SK-N-DZ (cell line): ENCODE measurements at regions not wholly inside any gene's neighbourhood (a gene's known extent, or its start where the extent isn't known, plus 50 kb on each side); places are given as distances from the start of the nearest gene placed in this dataset.
"Not testable (repeated sequence)": the region's sequence is repeated elsewhere in the genome, so short reads cannot be mapped to it uniquely, and the experiment has no call there.

Experiments used
- DNase-seq: peaks from one replicate; pipeline ENCODE4 v3.0.0-alpha.2; 2015; ENCODE audit warnings: low spot score

DNA sequence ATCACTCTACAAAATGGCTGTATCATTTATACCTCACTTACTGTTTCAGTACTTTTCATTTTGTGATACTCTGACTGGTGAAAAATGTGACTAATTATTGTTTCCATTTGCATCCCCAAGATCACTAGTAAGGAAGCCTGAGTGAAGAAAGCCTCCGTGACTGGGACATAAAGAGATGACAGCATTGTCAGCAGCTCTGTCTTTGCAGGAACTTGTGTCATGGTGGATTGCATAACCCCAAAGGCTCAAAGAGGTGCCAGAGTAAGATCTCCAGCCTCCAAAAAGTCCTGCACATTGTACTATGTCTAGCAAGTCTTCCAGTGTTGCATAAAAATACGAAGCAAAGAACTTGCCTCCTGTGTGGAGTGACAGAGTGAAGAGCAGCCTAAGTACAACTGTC, 187.5 kb upstream of the CRIM1 start:
- no peak for DNase-seq

DNA sequence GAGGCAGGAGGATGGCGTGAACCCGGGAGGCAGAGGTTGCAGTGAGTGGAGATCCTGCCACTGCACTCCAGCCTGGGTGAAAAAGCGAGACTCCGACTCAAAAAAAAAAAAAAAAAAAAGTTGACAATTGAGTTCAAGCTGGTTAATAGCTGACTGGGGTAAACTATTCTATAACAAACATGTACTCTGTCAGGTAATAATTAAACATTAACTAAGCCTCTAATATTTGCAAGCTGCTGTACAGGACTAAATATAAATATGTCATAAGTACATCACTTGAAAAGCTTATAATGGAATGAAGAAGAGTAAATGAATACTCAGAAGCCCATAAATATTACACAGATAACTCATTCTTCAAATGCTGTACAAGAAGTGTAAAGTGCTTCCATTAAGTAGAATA, 190.4 kb upstream of the CRIM1 start:
- DNase-seq: no peak

- DNase-seq: no peak
Observed at GRCh38 chr2:36163520-36164254, 191.9 kb upstream of the CRIM1 start.

GRCh38 chr2:36157093-36157492, 198.5 kb upstream of the CRIM1 start:
- not testable (repeated sequence) for DNase-seq

DNA sequence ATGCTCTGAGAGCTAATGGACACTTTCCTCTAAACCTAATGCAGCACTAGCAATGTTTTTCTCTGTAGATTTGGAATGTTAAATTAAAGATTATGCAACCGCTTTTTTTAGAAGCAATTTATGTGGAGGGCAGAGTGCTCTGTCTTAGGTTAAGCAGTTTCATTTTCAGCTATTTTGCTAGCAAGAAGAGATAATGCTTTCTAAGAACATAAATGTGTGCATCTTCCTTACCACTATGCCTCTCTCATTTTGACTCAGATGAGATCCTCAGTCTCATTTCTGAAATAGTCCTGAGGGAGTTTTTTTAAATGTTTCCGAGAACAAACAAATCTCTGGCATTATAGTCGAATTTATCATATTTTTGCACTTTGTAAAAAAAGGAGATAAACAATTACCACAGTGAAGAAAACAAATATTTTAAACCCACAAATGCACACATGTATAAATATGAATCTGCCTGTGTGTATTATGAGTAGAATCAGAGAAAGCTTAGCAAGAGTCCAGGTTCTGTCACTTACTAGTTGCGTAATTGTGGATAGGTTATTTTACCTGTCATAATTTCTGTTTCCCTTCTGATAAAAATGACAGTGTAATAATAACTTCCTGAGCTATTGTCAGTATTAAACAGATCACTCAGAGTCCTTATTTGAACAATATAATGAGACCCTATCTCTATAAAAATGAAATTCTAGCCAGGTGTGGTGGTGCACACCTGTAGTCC, 207.7 kb upstream of the CRIM1 start:
- DNase-seq: no peak

- DNase-seq: no peak
Observed at GRCh38 chr2:36146765-36147164, 208.8 kb upstream of the CRIM1 start.

DNA sequence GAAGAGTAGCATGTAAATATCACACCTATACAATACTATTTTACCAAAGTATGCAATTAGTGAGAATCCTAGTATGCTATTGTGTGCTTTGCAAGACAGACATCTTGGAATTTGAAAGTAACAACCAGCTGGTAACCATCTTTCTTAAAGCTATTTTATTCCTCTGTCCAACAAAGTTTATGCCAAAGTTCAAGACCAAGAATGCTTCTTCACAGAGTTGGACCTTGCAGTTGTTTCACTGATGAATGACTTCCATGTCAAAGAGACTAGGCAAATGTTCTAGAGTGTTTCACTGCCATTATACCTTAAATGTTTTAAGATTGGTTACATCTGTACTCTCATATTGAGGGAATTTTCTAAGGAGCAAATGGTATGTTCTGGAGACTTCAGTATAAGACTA, 215.2 kb upstream of the CRIM1 start:
- no peak for DNase-seq

DNA sequence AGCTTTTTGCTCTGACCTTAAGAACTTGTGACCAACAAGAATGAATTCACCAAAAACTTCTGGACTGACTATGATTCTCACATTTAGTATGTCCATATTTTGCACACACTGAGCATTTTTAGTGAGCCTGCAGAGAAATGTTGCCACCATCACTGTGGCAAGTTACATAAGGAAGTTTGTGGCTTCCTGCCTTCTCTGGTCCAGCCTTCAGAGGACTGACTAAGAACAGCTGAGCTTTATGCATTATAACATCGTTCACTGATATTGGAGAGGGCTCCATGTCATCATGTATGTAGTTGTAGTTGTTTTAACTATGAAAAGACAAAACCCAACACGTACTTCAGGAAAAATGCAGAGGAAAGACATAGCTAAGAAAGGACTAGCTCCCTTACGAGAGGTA, 218.0 kb upstream of the CRIM1 start:
- no peak for DNase-seq

DNA sequence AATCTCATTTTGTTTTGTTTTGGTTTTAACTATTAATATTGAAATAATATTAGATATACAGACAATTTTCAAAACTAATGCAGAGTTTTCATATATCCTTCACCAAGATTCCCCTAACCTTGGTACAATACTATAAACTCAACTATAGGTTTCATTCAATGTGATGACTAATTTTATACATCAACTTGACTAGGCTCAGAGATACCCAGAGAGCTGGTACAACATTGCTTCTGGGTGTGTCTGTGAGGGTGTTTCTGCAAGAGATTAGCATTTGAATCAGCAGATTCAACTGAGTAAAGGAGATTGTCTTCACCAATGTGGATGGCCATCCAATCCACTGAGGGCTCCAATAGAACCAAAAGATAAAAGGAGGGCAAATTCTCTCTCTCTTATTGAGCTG, 221.3 kb upstream of the CRIM1 start:
- DNase-seq: no peak

- DNase-seq: no peak
Observed at GRCh38 chr2:36128359-36128758, 227.2 kb upstream of the CRIM1 start.

GRCh38 chr2:36125702-36126101, 229.9 kb upstream of the CRIM1 start:
- DNase-seq: no peak

GRCh38 chr2:36123995-36124394, 231.6 kb upstream of the CRIM1 start:
- no peak for DNase-seq

DNA sequence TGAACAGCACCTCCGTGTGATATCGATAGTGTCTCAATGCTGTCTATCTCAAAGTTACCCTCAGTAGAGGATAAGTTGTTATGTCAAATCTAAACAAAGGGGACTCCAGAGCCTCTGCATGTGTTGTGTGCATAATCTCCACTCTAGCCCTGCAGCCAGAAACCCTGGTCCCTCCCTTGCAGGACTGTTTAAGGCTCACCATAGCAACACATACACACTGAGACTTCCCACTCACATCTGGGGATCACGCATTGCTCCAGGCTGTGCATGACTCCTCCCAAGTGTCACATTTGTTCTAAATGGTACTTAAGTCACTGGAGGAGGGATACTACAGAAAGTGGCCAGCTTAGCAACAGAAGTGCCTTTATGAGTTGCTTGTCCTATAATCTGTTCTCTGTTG, 258.6 kb upstream of the CRIM1 start:
- DNase-seq: no peak

DNA sequence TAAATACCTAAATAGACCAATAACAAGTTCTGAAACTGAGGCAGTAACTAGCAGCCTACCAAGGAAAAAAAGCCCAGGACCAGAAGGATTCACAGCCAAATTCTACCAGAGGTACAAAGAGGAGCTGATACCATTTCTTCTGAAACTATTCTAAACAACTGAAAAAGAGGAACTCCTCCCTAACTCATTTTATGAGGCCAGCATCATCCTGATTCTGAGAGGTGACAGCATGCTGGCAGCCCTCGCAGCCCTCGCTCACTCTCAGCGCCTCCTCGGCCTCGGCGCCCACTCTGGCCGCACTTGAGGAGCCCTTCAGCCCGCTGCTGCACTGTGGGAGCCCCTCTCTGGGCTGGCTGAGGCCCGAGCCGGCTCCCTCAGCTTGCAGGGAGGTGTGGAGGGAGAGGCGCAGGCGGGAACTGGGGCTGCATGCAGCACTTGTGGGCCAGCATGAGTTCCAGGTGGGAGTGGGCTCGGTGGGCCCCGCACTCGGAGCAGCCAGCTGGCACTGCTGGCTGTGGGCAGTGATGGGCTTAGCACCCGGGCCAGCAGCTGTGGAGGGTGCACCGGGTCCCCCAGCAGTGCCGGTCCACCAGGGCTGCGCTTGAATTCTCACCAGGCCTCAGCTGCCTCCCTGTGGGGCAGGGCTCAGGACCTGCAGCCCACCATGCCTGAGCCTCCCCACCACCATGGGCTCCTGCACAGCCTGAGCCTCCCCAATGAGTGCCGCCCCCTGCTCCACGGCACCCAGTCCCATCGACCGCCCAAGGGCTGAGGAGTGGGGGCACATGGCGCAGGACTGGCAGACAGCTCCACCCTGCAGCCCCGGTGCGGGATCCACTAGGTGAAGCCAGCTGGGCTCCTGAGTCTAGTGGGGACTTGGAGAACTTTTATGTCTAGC, 263.5 kb upstream of the CRIM1 start:
- not testable (repeated sequence) for DNase-seq

DNA sequence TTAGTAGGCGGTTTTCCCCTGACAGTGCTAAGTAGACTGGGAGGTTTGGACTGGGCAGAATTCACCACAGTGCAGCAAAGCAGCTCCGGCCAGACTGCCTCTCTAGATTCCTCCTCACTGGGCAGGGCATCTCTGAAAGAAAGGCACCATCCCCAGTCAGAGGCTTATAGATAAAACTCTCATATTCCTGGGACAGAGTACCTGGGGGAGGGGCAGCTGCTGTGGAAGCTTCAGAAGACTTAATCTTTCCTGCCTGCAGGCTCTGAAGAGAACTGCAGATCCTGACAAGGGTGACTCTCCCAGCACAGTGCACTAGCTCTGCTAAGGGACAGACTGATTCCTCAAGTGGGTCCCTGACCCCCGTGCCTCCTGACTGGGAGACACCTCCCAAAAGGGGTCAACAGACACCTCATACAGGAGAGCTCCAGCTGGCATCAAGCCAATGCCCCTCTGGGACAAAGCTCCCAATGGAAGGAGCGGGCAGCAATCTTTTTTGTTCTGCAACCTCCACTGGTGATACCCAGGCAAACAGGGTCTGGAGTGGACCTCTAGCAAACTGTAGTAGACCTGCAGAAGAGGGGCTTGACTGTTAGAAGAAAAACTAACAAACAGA, 266.8 kb upstream of the CRIM1 start:
- DNase-seq: no peak

GRCh38 chr2:36087344-36087743, 268.2 kb upstream of the CRIM1 start:
- no peak for DNase-seq

DNA sequence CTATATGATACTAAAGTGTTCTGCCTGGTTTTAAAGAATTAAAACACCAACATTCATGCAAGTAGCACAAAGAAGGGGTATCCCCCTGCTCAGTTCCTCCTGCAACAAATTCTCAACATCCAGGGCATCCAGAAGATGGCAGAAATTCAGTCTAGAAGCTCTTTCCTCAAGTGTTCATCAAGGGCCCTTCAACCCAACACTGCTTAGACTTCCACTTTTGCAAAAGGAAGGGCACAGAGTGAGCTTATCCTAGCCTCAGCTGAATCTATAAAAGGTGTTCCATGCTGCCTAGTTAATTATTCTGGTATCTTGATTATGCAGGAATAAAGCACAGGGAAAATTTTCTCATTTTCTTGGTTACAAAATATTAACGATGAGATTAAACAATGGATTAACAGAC, 275.8 kb upstream of the CRIM1 start:
- no peak for DNase-seq

- DNase-seq: no peak
Observed at GRCh38 chr2:36074008-36074407, 281.6 kb upstream of the CRIM1 start.

GRCh38 chr2:36071698-36072097, 283.9 kb upstream of the CRIM1 start:
- no peak for DNase-seq

DNA sequence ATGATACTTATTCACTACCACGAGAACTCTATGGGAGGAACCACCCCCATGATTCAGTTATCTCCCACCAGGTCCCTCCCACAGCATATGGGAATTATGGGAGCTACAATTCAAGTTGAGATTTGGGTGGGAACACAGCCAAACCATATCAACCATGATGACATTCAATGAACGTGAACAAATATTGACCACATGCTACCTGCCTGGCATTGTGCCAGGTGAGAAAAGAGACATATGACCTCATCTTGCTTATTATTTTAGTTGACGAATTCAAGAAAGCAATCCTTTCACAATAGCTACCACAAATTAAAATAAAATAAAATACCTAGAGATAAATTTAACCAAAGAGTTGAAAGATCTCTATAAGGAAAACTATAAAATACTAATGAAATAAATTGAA, 286.5 kb upstream of the CRIM1 start:
- DNase-seq: no peak

DNA sequence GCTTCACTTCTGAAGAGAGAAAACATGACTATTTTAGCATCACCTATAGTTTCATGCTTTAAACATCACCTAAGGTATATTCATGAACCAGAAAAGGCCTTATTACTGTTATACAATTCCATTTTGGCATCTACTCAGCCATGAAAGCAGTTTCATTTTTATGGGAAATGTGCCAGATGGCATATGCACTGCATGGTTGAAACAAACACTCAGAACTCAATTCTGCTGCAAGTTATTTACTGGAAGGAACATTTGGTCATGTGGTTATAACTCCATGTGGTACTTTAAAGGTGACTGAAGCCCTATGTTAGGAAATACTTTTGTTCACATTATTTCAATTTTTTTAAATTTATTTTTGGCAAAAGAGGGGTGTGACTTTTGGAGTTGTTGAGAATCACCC, 287.5 kb upstream of the CRIM1 start:
- no peak for DNase-seq

DNA sequence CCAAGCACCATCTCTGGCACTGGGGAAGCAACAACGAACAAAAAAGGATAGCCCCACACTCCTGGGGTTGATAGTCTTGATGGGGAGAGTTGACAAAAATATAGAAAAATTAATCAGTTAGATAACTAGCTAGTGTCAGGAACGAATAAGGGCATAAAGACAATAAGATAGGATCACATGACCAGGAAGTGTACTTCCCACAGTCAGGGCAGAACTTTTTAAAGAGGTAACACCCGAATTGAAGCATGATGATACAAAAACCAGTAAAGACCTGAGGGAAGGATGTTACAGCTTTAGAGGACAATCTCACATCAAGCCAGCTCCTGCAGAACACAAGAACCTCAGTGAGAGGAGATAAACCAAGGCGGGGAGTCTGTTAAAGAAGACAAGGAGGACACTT, 295.4 kb upstream of the CRIM1 start:
- no peak for DNase-seq
